ENCODE measurements at regions not wholly inside any gene's neighbourhood (a gene's known extent, or its start where the extent isn't known, plus 50 kb on each side); places are given as distances from the start of the nearest gene placed in this dataset.

GRCh38 chr5:118722122-118723020 lies 266.0 kb downstream of the DTWD2 start:
- Mint-ChIP-seq H3K4me1 (ENCODE audit: low read depth) (no peaks in the 10 kb centered on the region), H3K4me3 (no peak overlapping the region), H3K27me3 (ENCODE audit: low read depth) (no peaks in the 10 kb centered on the region), H3K27ac (no peak overlapping the region), H3K9me3 (peaks cover 4 to 5% of the 10 kb centered on the region in 2 donors), H3K36me3 (ENCODE audit: insufficient read depth in 2 of 2) (no peaks in the 10 kb centered on the region)
- DNase-seq (no peak), ATAC-seq (replicated peaks in 1 of 2) (no peak)

GRCh38 chr5:118711727-118712126 lies 276.6 kb downstream of the DTWD2 start:
- DNase-seq = no peak
- Mint-ChIP-seq H3K27ac (no peak overlapping the region), H3K9me3 (peaks cover 7 to 8% of the 10 kb centered on the region in 2 donors)

GRCh38 chr5:118705959-118706667 lies 282.2 kb downstream of the DTWD2 start:
- Mint-ChIP-seq H3K27me3 (ENCODE audit: low read depth) (no peaks in the 10 kb centered on the region), H3K36me3 (ENCODE audit: insufficient read depth in 2 of 2) (peaks cover 3 to 6% of the 10 kb centered on the region in 2 donors), H3K27ac (no peak overlapping the region), H3K9me3 (peaks cover 6 to 12% of the 10 kb centered on the region in 2 donors), H3K4me1 (ENCODE audit: low read depth) (no peaks in the 10 kb centered on the region), H3K4me3 (no peak overlapping the region)
- ATAC-seq (replicated peaks in 1 of 2) (no peak), DNase-seq (no peak)

More at GRCh38 chr5:118711727-118712126, 276.6 kb downstream of the DTWD2 start:
- H3K36me3 Mint-ChIP-seq (ENCODE audit: insufficient read depth in 2 of 2) = peaks cover 0 to 3% of the 10 kb centered on the region in 2 donors
- no peak overlapping the region for H3K4me3 Mint-ChIP-seq
- no peaks in the 10 kb centered on the region for H3K27me3 Mint-ChIP-seq (ENCODE audit: low read depth)
- no peaks in the 10 kb centered on the region for H3K4me1 Mint-ChIP-seq (ENCODE audit: low read depth)
- no peak for ATAC-seq (replicated peaks in 1 of 2)

- no peak for ATAC-seq (replicated peaks in 1 of 2)
- H3K36me3 Mint-ChIP-seq (ENCODE audit: insufficient read depth in 2 of 2) = peaks cover 3 to 6% of the 10 kb centered on the region in 2 donors
- H3K4me1 Mint-ChIP-seq (ENCODE audit: low read depth) = no peaks in the 10 kb centered on the region
- H3K27me3 Mint-ChIP-seq (ENCODE audit: low read depth) = no peaks in the 10 kb centered on the region
- DNase-seq = no peak
- H3K9me3 Mint-ChIP-seq = peaks cover 7 to 13% of the 10 kb centered on the region in 2 donors
- H3K4me3 Mint-ChIP-seq = no peak overlapping the region
- no peak overlapping the region for H3K27ac Mint-ChIP-seq
These were observed 285.1 kb downstream of the DTWD2 start for GRCh38 chr5:118703241-118703640.

GRCh38 chr5:118701791-118702190 lies 286.6 kb downstream of the DTWD2 start:
- no peak overlapping the region for H3K27ac Mint-ChIP-seq
- H3K4me3 Mint-ChIP-seq = no peak overlapping the region
- H3K4me1 Mint-ChIP-seq (ENCODE audit: low read depth) = no peaks in the 10 kb centered on the region
- ATAC-seq (replicated peaks in 1 of 2) (no peak), DNase-seq (no peak)
- no peaks in the 10 kb centered on the region for H3K27me3 Mint-ChIP-seq (ENCODE audit: low read depth)
- peaks cover 3 to 6% of the 10 kb centered on the region in 2 donors for H3K36me3 Mint-ChIP-seq (ENCODE audit: insufficient read depth in 2 of 2)
- peaks cover 7 to 13% of the 10 kb centered on the region in 2 donors for H3K9me3 Mint-ChIP-seq

- no peak for ATAC-seq (replicated peaks in 1 of 2)
- Mint-ChIP-seq H3K27ac (no peak overlapping the region), H3K4me3 (no peak overlapping the region), H3K9me3 (peaks cover 7 to 13% of the 10 kb centered on the region in 2 donors), H3K27me3 (ENCODE audit: low read depth) (no peaks in the 10 kb centered on the region), H3K36me3 (ENCODE audit: insufficient read depth in 2 of 2) (peaks cover 3 to 6% of the 10 kb centered on the region in 2 donors), H3K4me1 (ENCODE audit: low read depth) (no peaks in the 10 kb centered on the region)
- DNase-seq = no peak
These were observed 287.8 kb downstream of the DTWD2 start for GRCh38 chr5:118700510-118700909.

- Mint-ChIP-seq H3K4me3 (no peak overlapping the region), H3K4me1 (ENCODE audit: low read depth) (no peaks in the 10 kb centered on the region), H3K9me3 (peaks cover 3 to 8% of the 10 kb centered on the region in 2 donors), H3K36me3 (ENCODE audit: insufficient read depth in 2 of 2) (peaks cover 0 to 3% of the 10 kb centered on the region in 2 donors), H3K27me3 (ENCODE audit: low read depth) (no peaks in the 10 kb centered on the region), H3K27ac (no peak overlapping the region)
- DNase-seq (no peak), ATAC-seq (replicated peaks in 1 of 2) (no peak)
These were observed 289.6 kb downstream of the DTWD2 start for GRCh38 chr5:118698774-118699173.

GRCh38 chr5:118696076-118696475 lies 292.3 kb downstream of the DTWD2 start:
- no peaks in the 10 kb centered on the region for H3K27me3 Mint-ChIP-seq (ENCODE audit: low read depth)
- no peaks in the 10 kb centered on the region for H3K36me3 Mint-ChIP-seq (ENCODE audit: insufficient read depth in 2 of 2)
- no peak overlapping the region for H3K27ac Mint-ChIP-seq
- no peak overlapping the region for H3K4me3 Mint-ChIP-seq
- no peak for DNase-seq
- no peak for ATAC-seq (replicated peaks in 1 of 2)
- H3K4me1 Mint-ChIP-seq (ENCODE audit: low read depth) = no peaks in the 10 kb centered on the region
- H3K9me3 Mint-ChIP-seq = peaks cover 1 to 2% of the 10 kb centered on the region in 2 donors

GRCh38 chr5:118692811-118693342 lies 295.5 kb downstream of the DTWD2 start:
- ATAC-seq (replicated peaks in 1 of 2) (no peak), DNase-seq (no peak)
- Mint-ChIP-seq H3K36me3 (ENCODE audit: insufficient read depth in 2 of 2) (no peaks in the 10 kb centered on the region), H3K27me3 (ENCODE audit: low read depth) (no peaks in the 10 kb centered on the region), H3K9me3 (peaks cover 0 to 2% of the 10 kb centered on the region in 2 donors), H3K4me3 (no peak overlapping the region), H3K27ac (no peak overlapping the region), H3K4me1 (ENCODE audit: low read depth) (no peaks in the 10 kb centered on the region)

- no peak for ATAC-seq (replicated peaks in 1 of 2)
- Mint-ChIP-seq H3K27me3 (ENCODE audit: low read depth) (no peaks in the 10 kb centered on the region), H3K4me1 (ENCODE audit: low read depth) (no peaks in the 10 kb centered on the region), H3K9me3 (peaks cover 1 to 2% of the 10 kb centered on the region in 2 donors), H3K36me3 (ENCODE audit: insufficient read depth in 2 of 2) (no peaks in the 10 kb centered on the region), H3K4me3 (no peak overlapping the region), H3K27ac (no peak overlapping the region)
- DNase-seq = no peak
These were observed 300.4 kb downstream of the DTWD2 start for GRCh38 chr5:118687661-118688621.

- ATAC-seq (replicated peaks in 1 of 2) (no peak), DNase-seq (no peak)
- Mint-ChIP-seq H3K4me3 (no peak overlapping the region), H3K27ac (no peak overlapping the region), H3K9me3 (peaks cover 1 to 2% of the 10 kb centered on the region in 2 donors), H3K27me3 (ENCODE audit: low read depth) (no peaks in the 10 kb centered on the region), H3K36me3 (ENCODE audit: insufficient read depth in 2 of 2) (no peaks in the 10 kb centered on the region), H3K4me1 (ENCODE audit: low read depth) (no peaks in the 10 kb centered on the region)
These were observed 301.2 kb downstream of the DTWD2 start for GRCh38 chr5:118687100-118687499.

- H3K4me1 Mint-ChIP-seq (ENCODE audit: low read depth) = no peaks in the 10 kb centered on the region
- peaks cover 0 to 3% of the 10 kb centered on the region in 2 donors for H3K9me3 Mint-ChIP-seq
- H3K36me3 Mint-ChIP-seq (ENCODE audit: insufficient read depth in 2 of 2) = no peaks in the 10 kb centered on the region
- DNase-seq (no peak), ATAC-seq (replicated peaks in 1 of 2) (no peak)
- no peak overlapping the region for H3K27ac Mint-ChIP-seq
- H3K27me3 Mint-ChIP-seq (ENCODE audit: low read depth) = no peaks in the 10 kb centered on the region
- H3K4me3 Mint-ChIP-seq = no peak overlapping the region
These were observed 306.7 kb downstream of the DTWD2 start for GRCh38 chr5:118681655-118682054.

All from activated T-cell treated with anti-CD3 and anti-CD28 coated beads, Interleukin-2, amount 50 U/mL, for 72 hours (primary cell).